ENCODE measurements at regions not wholly inside any gene's neighbourhood (a gene's known extent, or its start where the extent isn't known, plus 50 kb on each side); places are given as distances from the start of the nearest gene placed in this dataset.

DNA sequence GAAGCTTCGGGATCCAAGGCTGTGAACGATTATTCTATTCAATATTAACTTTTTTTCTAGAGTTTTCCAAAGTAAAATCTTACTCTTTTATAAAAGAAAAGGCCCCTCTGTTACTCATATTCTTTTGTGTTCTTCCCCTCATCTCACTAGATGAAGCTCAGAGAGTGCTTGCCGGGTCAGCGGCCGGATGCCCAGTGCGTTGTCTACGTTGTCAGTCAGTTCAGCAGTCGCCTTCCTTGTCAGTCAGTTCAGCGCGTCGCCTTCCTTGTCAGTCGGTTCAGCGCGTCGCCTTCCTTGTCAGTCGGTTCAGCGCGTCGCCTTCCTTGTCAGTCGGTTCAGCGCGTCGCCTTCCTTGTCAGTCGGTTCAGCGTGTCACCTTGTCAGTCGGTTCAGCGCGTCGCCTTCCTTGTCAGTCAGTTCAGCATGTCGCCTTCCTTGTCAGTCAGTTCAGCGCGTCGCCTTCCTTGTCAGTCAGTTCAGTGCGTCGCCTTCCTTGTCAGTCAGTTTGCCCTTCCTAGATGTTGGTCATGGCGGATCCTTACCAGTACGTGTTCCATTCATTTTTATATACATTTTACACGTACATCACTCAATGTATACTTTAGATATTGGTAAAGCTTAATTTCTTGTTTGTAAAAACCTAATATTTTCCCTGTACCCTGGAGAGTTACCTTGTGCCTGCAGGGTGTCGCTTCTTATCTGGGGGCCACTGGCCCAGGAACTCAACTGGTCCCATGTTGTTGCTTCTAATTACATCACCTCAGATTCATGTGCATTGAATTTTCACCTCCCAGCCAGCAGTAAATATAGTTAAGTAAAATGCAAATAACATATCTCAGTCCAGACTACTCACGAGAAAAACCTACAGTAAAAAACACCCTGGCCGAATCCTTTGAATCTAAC is 206.9 kb downstream of the ASB1 start:
- DNase-seq (ENCODE audit: low spot score in 2 of 2), result no peak
- Histone ChIP-seq H3K9me3 (no peaks in the 10 kb centered on the region), H3K36me3 (no peaks in the 10 kb centered on the region), H3K27me3 (peaks cover under 1% of the 10 kb centered on the region), H3K4me1 (no peaks in the 10 kb centered on the region), H3K27ac (no peak overlapping the region), H3K4me3 (no peak overlapping the region)
- 83% methylated on average over 41 of the region's 41 CpGs for WGBS
- TF ChIP-seq, protein P1, sequence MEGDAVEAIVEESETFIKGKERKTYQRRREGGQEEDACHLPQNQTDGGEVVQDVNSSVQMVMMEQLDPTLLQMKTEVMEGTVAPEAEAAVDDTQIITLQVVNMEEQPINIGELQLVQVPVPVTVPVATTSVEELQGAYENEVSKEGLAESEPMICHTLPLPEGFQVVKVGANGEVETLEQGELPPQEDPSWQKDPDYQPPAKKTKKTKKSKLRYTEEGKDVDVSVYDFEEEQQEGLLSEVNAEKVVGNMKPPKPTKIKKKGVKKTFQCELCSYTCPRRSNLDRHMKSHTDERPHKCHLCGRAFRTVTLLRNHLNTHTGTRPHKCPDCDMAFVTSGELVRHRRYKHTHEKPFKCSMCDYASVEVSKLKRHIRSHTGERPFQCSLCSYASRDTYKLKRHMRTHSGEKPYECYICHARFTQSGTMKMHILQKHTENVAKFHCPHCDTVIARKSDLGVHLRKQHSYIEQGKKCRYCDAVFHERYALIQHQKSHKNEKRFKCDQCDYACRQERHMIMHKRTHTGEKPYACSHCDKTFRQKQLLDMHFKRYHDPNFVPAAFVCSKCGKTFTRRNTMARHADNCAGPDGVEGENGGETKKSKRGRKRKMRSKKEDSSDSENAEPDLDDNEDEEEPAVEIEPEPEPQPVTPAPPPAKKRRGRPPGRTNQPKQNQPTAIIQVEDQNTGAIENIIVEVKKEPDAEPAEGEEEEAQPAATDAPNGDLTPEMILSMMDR (IDR thresholded peaks at IDR 0.05), result no peak
- TF ChIP-seq POLR2A (IDR thresholded peaks at IDR 0.05), result no peak
- TF ChIP-seq EP300 (IDR thresholded peaks at IDR 0.05), result no peak
- TF ChIP-seq POLR2AphosphoS5 (IDR thresholded peaks at IDR 0.05), result no peak

DNA sequence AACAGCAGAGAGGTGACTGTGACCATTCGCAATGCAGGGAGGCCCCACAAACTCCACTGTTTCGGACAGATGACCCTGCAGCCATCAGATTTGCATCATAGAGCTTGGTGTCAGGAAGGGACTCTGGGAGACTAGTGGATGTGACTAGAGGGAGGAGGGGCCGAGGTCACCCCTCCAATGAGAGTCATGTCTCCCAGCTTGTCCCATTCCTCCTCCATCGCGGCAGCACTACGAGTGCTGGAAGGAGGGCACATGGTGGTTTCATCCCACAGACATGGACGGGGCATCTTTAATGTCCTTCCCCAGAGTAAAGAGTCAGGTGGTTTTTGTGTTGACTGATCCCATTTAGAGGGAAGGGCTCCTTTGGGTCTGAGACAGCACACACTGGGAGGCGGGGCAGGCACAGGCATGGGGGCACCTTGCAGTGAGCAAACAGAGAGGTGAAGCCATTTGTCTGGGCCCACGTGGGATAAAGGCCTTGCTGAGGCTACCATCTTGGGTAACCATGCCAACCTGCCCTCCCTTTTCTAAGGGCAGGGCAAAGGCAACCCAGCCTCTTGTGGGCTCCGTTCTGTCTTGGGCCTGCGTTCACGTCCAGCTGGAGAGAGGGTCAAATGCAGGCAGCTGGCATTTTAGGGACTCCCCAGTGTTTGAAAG is 208.1 kb downstream of the ASB1 start:
- H3K4me3 ChIP-seq, result no peak overlapping the region
- no peaks in the 10 kb centered on the region for H3K4me1 ChIP-seq
- no peaks in the 10 kb centered on the region for H3K36me3 ChIP-seq
- TF ChIP-seq EP300 (IDR thresholded peaks at IDR 0.05) (no peak), POLR2AphosphoS5 (IDR thresholded peaks at IDR 0.05) (no peak), POLR2A (IDR thresholded peaks at IDR 0.05) (no peak)
- TF ChIP-seq, protein P1 (IDR thresholded peaks at IDR 0.05), result no peak
- H3K9me3 ChIP-seq, result no peaks in the 10 kb centered on the region
- DNase-seq (ENCODE audit: low spot score in 2 of 2), result no peak
- peaks cover 5% of the 10 kb centered on the region for H3K27me3 ChIP-seq
- 79% methylated on average over 12 of the region's 12 CpGs for WGBS
- H3K27ac ChIP-seq, result no peak overlapping the region

DNA sequence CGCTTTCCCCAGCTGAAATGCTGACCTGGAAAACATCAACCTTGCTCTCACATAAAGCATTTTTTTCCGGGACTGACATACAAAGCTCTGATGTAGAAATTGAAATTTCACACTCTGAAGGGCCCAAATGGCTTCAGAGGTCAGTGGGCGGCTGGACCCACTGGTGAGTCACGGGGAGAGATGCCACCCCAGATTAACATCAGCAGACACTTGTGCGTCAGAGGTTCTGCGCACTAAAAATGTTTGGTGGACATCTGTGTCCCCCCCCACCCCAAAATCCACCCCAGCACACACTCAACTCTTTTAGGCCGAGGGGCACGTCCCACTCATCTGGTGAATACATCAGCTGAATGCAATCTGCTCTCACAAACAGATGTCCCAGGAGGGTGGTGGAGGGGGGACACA is 208.9 kb downstream of the ASB1 start:
- Histone ChIP-seq H3K36me3 (no peaks in the 10 kb centered on the region), H3K9me3 (no peaks in the 10 kb centered on the region), H3K4me3 (no peak overlapping the region), H3K27me3 (peaks cover 8% of the 10 kb centered on the region), H3K4me1 (no peaks in the 10 kb centered on the region), H3K27ac (no peak overlapping the region)
- TF ChIP-seq POLR2A (IDR thresholded peaks at IDR 0.05), result no peak
- no peak for TF ChIP-seq EP300 (IDR thresholded peaks at IDR 0.05)
- TF ChIP-seq, protein P1 (IDR thresholded peaks at IDR 0.05), result no peak
- TF ChIP-seq POLR2AphosphoS5 (IDR thresholded peaks at IDR 0.05), result no peak
- no peak for DNase-seq (ENCODE audit: low spot score in 2 of 2)
- 72% methylated on average over 8 of the region's 8 CpGs for WGBS

DNA sequence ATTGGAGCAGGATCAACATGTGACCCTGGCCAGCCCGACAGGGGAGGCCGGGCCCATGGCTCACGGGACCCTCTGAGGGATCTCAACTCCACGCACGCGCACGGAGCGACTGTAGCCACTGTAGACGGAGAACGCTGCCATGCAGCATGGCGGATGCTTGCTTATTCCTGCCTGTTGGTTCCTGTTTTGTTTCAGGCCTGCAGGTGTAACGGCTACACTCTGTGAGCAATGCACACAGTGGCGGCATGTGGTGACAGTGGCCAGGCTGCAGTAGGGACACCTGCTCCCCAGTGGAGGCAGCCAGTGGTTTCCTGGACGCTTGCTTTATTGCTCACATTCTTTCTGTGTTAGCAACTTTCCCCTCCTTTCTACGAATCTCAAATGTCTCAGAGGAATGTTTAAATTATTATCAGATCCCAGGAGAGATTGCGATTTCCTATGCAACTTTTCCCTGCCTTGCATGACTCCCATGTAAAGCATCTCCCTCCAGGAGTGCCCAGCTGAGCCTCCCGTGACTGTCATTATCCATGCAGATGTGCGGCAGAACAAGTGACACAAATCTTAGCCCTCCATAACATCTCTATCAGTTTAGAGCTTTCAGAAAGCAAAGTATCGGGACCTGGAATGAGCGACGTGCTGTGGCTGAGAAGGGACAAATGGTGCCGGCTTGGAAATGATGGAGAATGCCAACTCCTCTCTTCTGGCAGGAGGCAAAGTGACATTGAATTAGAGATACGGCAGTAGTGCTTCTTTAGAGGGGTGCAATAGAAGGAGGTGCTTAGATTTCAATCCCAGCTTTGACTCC is 209.7 kb downstream of the ASB1 start:
- no peak overlapping the region for H3K4me3 ChIP-seq
- H3K27ac ChIP-seq, result no peak overlapping the region
- no peak for TF ChIP-seq EP300 (IDR thresholded peaks at IDR 0.05)
- TF ChIP-seq POLR2AphosphoS5 (IDR thresholded peaks at IDR 0.05), result no peak
- TF ChIP-seq, protein P1 (IDR thresholded peaks at IDR 0.05), result no peak
- no peak for TF ChIP-seq POLR2A (IDR thresholded peaks at IDR 0.05)
- H3K27me3 ChIP-seq, result peaks cover 8% of the 10 kb centered on the region
- WGBS, result 78% methylated on average over 23 of the region's 23 CpGs
- H3K36me3 ChIP-seq, result no peaks in the 10 kb centered on the region
- DNase-seq (ENCODE audit: low spot score in 2 of 2), result no peak
- H3K9me3 ChIP-seq, result no peaks in the 10 kb centered on the region
- no peaks in the 10 kb centered on the region for H3K4me1 ChIP-seq

All from suprapubic skin (tissue), 4 donors.